Transverse colon (tissue), 3 donors: ENCODE measurements at regions not wholly inside any gene's neighbourhood (a gene's known extent, or its start where the extent isn't known, plus 50 kb on each side); places are given as distances from the start of the nearest gene placed in this dataset.

ENCODE experiments used
- CTCF ChIP-seq, 5 experiments: fragments of 200-600 bp in 3 of 5; fragments of 450-650 bp in 2 of 5; sonication (generic) in 3 of 5; IDR thresholded peaks; 1 replicate in 2 of 5; 2 replicates in 3 of 5; pipeline ENCODE4 v1.5.1; 2016 to 2017; ENCODE audit warnings: antibody characterized with exemption in 5 of 5, inconsistent platforms in 3 of 5, mild to moderate bottlenecking in 2 of 5, moderate library complexity in 1 of 5
- POLR2A ChIP-seq: fragments of 450-650 bp; IDR thresholded peaks from one replicate; pipeline ENCODE4 v1.6.1; 2016; ENCODE audit warnings: antibody characterized with exemption, mild to moderate bottlenecking, moderate library complexity

- TF ChIP-seq CTCF (IDR thresholded peaks at IDR 0.05): no peak
- TF ChIP-seq POLR2A: no peak
These were observed 92.8 kb upstream of the RASEF start for GRCh38 chr9:83155733-83156132.
